ENCODE measurements at regions not wholly inside any gene's neighbourhood (a gene's known extent, or its start where the extent isn't known, plus 50 kb on each side); places are given as distances from the start of the nearest gene placed in this dataset.
A peak's percentile ranks its signal among the peaks of the same experiment; 100 is the strongest.

DNA sequence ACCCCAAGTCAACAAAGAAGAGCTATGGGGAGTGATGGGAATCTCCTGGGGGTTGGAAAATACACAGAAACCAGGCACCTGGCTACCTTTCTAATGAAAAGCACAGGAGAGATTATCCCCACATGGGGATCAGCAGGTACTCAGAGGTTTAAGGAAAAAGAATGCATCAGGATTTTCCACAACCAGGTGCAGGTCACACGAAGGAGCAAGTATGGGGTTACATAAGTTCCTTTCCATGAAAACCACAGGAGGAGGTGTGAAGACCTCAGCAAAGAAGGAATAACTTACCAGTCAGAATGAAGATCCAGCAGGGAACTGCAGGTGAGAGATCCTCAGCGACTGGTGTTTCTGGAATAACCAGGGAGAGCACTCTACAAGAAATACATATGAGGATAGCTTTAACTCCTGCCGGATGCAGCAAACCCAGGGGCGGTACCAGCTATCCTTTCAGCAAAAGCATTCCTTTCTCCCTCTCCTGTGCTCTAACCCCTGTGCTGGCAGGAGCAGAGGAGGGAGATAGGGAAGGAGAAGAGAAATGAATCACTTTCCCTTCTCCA lies 116.7 kb upstream of the TMEM106B start:
- Mint-ChIP-seq H3K27me3 (ENCODE audit: insufficient read depth, low read depth, poor library complexity) (peaks cover 4% of the 10 kb centered on the region), H3K36me3 (ENCODE audit: low read depth) (no peaks in the 10 kb centered on the region), H3K9me3 (peaks cover 3% of the 10 kb centered on the region; the same call in 1 of the 3 replicates), H3K27ac (peak overlapping the region; percentile 28; the same call in 1 of the 2 replicates), H3K4me3 (peak overlapping the region; percentile 33), H3K4me1 (peaks cover 44% of the 10 kb centered on the region)
- H2AFZ ChIP-seq: no peak overlapping the region
- no peaks in the 10 kb centered on the region for H3K9me2 ChIP-seq (ENCODE audit: insufficient read depth)
- H3K4me3 ChIP-seq: no peak overlapping the region
- no peak overlapping the region for H3K27ac ChIP-seq (ENCODE audit: low read depth)
- no peaks in the 10 kb centered on the region for H4K20me1 ChIP-seq (replicated peaks; ENCODE audit: insufficient read depth)
- H3K36me3 ChIP-seq (ENCODE audit: insufficient read depth): no peaks in the 10 kb centered on the region
- peak; percentile 96 for ATAC-seq
- TF ChIP-seq JUNB (IDR thresholded peaks at IDR 0.05; ENCODE audit: unreplicated experiment) (no peak), POLR2AphosphoS5 (IDR thresholded peaks at IDR 0.05; ENCODE audit: low read depth) (0 out of 2 replicates have a peak, but pooled peaks have one; percentile 18)
- TF ChIP-seq, protein P1, sequence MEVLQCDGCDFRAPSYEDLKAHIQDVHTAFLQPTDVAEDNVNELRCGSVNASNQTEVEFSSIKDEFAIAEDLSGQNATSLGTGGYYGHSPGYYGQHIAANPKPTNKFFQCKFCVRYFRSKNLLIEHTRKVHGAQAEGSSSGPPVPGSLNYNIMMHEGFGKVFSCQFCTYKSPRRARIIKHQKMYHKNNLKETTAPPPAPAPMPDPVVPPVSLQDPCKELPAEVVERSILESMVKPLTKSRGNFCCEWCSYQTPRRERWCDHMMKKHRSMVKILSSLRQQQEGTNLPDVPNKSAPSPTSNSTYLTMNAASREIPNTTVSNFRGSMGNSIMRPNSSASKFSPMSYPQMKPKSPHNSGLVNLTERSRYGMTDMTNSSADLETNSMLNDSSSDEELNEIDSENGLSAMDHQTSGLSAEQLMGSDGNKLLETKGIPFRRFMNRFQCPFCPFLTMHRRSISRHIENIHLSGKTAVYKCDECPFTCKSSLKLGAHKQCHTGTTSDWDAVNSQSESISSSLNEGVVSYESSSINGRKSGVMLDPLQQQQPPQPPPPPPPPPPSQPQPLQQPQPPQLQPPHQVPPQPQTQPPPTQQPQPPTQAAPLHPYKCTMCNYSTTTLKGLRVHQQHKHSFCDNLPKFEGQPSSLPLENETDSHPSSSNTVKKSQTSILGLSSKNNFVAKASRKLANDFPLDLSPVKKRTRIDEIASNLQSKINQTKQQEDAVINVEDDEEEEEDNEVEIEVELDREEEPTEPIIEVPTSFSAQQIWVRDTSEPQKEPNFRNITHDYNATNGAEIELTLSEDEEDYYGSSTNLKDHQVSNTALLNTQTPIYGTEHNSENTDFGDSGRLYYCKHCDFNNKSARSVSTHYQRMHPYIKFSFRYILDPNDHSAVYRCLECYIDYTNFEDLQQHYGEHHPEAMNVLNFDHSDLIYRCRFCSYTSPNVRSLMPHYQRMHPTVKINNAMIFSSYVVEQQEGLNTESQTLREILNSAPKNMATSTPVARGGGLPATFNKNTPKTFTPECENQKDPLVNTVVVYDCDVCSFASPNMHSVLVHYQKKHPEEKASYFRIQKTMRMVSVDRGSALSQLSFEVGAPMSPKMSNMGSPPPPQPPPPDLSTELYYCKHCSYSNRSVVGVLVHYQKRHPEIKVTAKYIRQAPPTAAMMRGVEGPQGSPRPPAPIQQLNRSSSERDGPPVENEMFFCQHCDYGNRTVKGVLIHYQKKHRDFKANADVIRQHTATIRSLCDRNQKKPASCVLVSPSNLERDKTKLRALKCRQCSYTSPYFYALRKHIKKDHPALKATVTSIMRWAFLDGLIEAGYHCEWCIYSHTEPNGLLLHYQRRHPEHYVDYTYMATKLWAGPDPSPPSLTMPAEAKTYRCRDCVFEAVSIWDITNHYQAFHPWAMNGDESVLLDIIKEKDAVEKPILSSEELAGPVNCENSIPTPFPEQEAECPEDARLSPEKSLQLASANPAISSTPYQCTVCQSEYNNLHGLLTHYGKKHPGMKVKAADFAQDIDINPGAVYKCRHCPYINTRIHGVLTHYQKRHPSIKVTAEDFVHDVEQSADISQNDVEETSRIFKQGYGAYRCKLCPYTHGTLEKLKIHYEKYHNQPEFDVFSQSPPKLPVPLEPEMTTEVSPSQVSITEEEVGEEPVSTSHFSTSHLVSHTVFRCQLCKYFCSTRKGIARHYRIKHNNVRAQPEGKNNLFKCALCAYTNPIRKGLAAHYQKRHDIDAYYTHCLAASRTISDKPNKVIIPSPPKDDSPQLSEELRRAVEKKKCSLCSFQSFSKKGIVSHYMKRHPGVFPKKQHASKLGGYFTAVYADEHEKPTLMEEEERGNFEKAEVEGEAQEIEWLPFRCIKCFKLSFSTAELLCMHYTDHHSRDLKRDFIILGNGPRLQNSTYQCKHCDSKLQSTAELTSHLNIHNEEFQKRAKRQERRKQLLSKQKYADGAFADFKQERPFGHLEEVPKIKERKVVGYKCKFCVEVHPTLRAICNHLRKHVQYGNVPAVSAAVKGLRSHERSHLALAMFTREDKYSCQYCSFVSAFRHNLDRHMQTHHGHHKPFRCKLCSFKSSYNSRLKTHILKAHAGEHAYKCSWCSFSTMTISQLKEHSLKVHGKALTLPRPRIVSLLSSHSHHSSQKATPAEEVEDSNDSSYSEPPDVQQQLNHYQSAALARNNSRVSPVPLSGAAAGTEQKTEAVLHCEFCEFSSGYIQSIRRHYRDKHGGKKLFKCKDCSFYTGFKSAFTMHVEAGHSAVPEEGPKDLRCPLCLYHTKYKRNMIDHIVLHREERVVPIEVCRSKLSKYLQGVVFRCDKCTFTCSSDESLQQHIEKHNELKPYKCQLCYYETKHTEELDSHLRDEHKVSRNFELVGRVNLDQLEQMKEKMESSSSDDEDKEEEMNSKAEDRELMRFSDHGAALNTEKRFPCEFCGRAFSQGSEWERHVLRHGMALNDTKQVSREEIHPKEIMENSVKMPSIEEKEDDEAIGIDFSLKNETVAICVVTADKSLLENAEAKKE (CRISPR knock-in tag; IDR thresholded peaks at IDR 0.05): peak; percentile 42
- H3K27me3 ChIP-seq (ENCODE audit: insufficient read depth): no peaks in the 10 kb centered on the region
- no peak overlapping the region for H3K4me2 ChIP-seq
- no peaks in the 10 kb centered on the region for H3K79me2 ChIP-seq (replicated peaks; ENCODE audit: insufficient read depth)
- DNase-seq (ENCODE audit: low spot score): peak; percentile 80
- no peaks in the 10 kb centered on the region for H3F3A ChIP-seq (replicated peaks; ENCODE audit: low read depth)
- peaks cover 15% of the 10 kb centered on the region for H3K4me1 ChIP-seq (ENCODE audit: insufficient read depth)

DNA sequence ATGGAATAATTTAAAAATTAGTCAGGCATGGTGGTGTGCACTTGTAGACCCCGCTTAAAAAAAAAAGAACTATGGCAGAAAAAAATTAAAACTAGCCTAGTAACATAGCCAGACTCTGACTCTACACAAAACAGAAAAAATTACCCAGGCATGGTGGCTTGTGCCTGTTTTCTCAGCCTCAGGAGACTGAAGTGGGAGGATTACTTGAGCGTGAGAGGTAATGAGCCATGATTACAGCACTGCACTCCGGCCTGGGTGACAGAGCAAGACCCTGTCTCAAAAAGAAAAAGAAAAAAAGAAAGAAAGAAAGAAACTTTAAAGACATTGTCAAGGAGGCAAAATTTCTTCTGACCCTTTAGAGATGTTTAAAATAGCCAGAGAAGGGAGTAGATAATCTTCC lies 109.0 kb upstream of the TMEM106B start:
- no peak for DNase-seq (ENCODE audit: low spot score)
- Histone ChIP-seq H3K27ac (ENCODE audit: low read depth) (no peak overlapping the region), H3K4me2 (no peak overlapping the region), H4K20me1 (replicated peaks; ENCODE audit: insufficient read depth) (no peaks in the 10 kb centered on the region), H3K79me2 (replicated peaks; ENCODE audit: insufficient read depth) (no peaks in the 10 kb centered on the region), H3K4me1 (ENCODE audit: insufficient read depth) (no peaks in the 10 kb centered on the region), H3K27me3 (ENCODE audit: insufficient read depth) (no peaks in the 10 kb centered on the region), H3F3A (replicated peaks; ENCODE audit: low read depth) (no peaks in the 10 kb centered on the region), H3K9me2 (ENCODE audit: insufficient read depth) (no peaks in the 10 kb centered on the region), H3K4me3 (no peak overlapping the region), H2AFZ (no peak overlapping the region), H3K36me3 (ENCODE audit: insufficient read depth) (no peaks in the 10 kb centered on the region)
- Mint-ChIP-seq H3K27me3 (ENCODE audit: insufficient read depth, low read depth, poor library complexity) (no peaks in the 10 kb centered on the region), H3K9me3 (peaks cover 13% of the 10 kb centered on the region; the same call in 2 of the 3 replicates), H3K36me3 (ENCODE audit: low read depth) (peaks cover 9% of the 10 kb centered on the region; the same call in 2 of the 3 replicates), H3K27ac (no peak overlapping the region), H3K4me1 (no peaks in the 10 kb centered on the region), H3K4me3 (no peak overlapping the region)
- ATAC-seq: no peak
- TF ChIP-seq, protein P2, sequence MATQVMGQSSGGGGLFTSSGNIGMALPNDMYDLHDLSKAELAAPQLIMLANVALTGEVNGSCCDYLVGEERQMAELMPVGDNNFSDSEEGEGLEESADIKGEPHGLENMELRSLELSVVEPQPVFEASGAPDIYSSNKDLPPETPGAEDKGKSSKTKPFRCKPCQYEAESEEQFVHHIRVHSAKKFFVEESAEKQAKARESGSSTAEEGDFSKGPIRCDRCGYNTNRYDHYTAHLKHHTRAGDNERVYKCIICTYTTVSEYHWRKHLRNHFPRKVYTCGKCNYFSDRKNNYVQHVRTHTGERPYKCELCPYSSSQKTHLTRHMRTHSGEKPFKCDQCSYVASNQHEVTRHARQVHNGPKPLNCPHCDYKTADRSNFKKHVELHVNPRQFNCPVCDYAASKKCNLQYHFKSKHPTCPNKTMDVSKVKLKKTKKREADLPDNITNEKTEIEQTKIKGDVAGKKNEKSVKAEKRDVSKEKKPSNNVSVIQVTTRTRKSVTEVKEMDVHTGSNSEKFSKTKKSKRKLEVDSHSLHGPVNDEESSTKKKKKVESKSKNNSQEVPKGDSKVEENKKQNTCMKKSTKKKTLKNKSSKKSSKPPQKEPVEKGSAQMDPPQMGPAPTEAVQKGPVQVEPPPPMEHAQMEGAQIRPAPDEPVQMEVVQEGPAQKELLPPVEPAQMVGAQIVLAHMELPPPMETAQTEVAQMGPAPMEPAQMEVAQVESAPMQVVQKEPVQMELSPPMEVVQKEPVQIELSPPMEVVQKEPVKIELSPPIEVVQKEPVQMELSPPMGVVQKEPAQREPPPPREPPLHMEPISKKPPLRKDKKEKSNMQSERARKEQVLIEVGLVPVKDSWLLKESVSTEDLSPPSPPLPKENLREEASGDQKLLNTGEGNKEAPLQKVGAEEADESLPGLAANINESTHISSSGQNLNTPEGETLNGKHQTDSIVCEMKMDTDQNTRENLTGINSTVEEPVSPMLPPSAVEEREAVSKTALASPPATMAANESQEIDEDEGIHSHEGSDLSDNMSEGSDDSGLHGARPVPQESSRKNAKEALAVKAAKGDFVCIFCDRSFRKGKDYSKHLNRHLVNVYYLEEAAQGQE (IDR thresholded peaks at IDR 0.05; ENCODE audit: unreplicated experiment): no peak
- TF ChIP-seq, protein P3, sequence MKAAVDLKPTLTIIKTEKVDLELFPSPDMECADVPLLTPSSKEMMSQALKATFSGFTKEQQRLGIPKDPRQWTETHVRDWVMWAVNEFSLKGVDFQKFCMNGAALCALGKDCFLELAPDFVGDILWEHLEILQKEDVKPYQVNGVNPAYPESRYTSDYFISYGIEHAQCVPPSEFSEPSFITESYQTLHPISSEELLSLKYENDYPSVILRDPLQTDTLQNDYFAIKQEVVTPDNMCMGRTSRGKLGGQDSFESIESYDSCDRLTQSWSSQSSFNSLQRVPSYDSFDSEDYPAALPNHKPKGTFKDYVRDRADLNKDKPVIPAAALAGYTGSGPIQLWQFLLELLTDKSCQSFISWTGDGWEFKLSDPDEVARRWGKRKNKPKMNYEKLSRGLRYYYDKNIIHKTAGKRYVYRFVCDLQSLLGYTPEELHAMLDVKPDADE (IDR thresholded peaks at IDR 0.05): no peak
- no peak for TF ChIP-seq JUNB (IDR thresholded peaks at IDR 0.05; ENCODE audit: unreplicated experiment)
- no peak for TF ChIP-seq NANOG (IDR thresholded peaks at IDR 0.05; ENCODE audit: borderline replicate concordance)
- no peak for TF ChIP-seq ZNF331 (CRISPR knock-in tag; IDR thresholded peaks at IDR 0.05; ENCODE audit: low read depth)
